HEK293T (cell line): ENCODE measurements at regions not wholly inside any gene's neighbourhood (a gene's known extent, or its start where the extent isn't known, plus 50 kb on each side); places are given as distances from the start of the nearest gene placed in this dataset.
"Not testable (repeated sequence)": the region's sequence is repeated elsewhere in the genome, so short reads cannot be mapped to it uniquely, and the experiment has no call there.

Experiments
- BHLHE40 ChIP-seq: fragments of 450-650 bp; IDR thresholded peaks from 2 replicates; pipeline ENCODE4 v1.6.1; 2016; ENCODE audit warnings: mild to moderate bottlenecking, moderate library complexity, borderline replicate concordance
- CTBP1 ChIP-seq: fragments of 450-650 bp; IDR thresholded peaks from 2 replicates; pipeline ENCODE4 v1.6.1; 2016; ENCODE audit warnings: borderline replicate concordance
- FOXA1 ChIP-seq: fragments of 450-650 bp; IDR thresholded peaks from 2 replicates; pipeline ENCODE4 v1.6.1; 2016; ENCODE audit warnings: mild to moderate bottlenecking
- FOXM1 ChIP-seq: fragments of 450-650 bp; IDR thresholded peaks from 2 replicates; pipeline ENCODE4 v1.6.1; 2017; ENCODE audit warnings: mild to moderate bottlenecking, borderline replicate concordance
- HDGF ChIP-seq: fragments of 450-650 bp; IDR thresholded peaks from 2 replicates; pipeline ENCODE4 v1.6.1; 2017; ENCODE audit warnings: antibody characterized with exemption, borderline replicate concordance
- NFRKB ChIP-seq: fragments of 450-650 bp; IDR thresholded peaks from 2 replicates; pipeline ENCODE4 v1.6.1; 2016; ENCODE audit warnings: mild to moderate bottlenecking, moderate library complexity
- PKNOX1 ChIP-seq: fragments of 450-650 bp; IDR thresholded peaks from 2 replicates; pipeline ENCODE4 v1.6.1; 2016
- ZNF384 ChIP-seq: fragments of 450-650 bp; IDR thresholded peaks from 2 replicates; pipeline ENCODE4 v1.6.1; 2016

GRCh38 chr2:128614907-128615306, 296.2 kb upstream of the HS6ST1 start:
- TF ChIP-seq NFRKB, PKNOX1, FOXA1, HDGF, CTBP1, ZNF384, BHLHE40, FOXM1: not testable (repeated sequence)
